SHP77 (cell line): ENCODE measurements at regions not wholly inside any gene's neighbourhood (a gene's known extent, or its start where the extent isn't known, plus 50 kb on each side); places are given as distances from the start of the nearest gene placed in this dataset.

Experiments used
- DNase-seq, 2 experiments: peaks; one replicate each; lab custom pipeline; 2025; lab: John Stamatoyannopoulos, UW

GRCh38 chr10:106467506-106467905, 697.0 kb downstream of the SORCS1 start:
- no peak for DNase-seq

GRCh38 chr10:106457522-106457921, 707.0 kb downstream of the SORCS1 start:
- DNase-seq = no peak

GRCh38 chr10:106454233-106454632, 710.3 kb downstream of the SORCS1 start:
- no peak for DNase-seq

- no peak for DNase-seq
These were observed 713.5 kb downstream of the SORCS1 start for GRCh38 chr10:106450966-106451365.

- DNase-seq = no peak
These were observed 717.6 kb downstream of the SORCS1 start for GRCh38 chr10:106446920-106447319.

- DNase-seq = no peak
These were observed 722.3 kb downstream of the SORCS1 start for GRCh38 chr10:106442223-106442622.

GRCh38 chr10:106440767-106441166, 723.7 kb downstream of the SORCS1 start:
- no peak for DNase-seq

- no peak for DNase-seq
These were observed 724.2 kb downstream of the SORCS1 start for GRCh38 chr10:106440355-106440754.

- DNase-seq = no peak
These were observed 725.1 kb downstream of the SORCS1 start for GRCh38 chr10:106439366-106439765.

- DNase-seq = no peak
These were observed 726.1 kb downstream of the SORCS1 start for GRCh38 chr10:106438386-106438785.

- DNase-seq = no peak
These were observed 728.3 kb downstream of the SORCS1 start for GRCh38 chr10:106436123-106436715.

GRCh38 chr10:106435081-106435480, 729.4 kb downstream of the SORCS1 start:
- DNase-seq = no peak

GRCh38 chr10:106424981-106425380, 739.5 kb downstream of the SORCS1 start:
- DNase-seq = no peak

- DNase-seq = no peak
These were observed 740.5 kb downstream of the SORCS1 start for GRCh38 chr10:106424054-106424453.

GRCh38 chr10:106410331-106410730, 754.2 kb downstream of the SORCS1 start:
- no peak for DNase-seq

GRCh38 chr10:106405141-106405540, 759.4 kb downstream of the SORCS1 start:
- no peak for DNase-seq

- no peak for DNase-seq
These were observed 762.0 kb downstream of the SORCS1 start for GRCh38 chr10:106402458-106402857.

- no peak for DNase-seq
These were observed 762.5 kb downstream of the SORCS1 start for GRCh38 chr10:106401967-106402366.

- no peak for DNase-seq
These were observed 763.3 kb downstream of the SORCS1 start for GRCh38 chr10:106401161-106401560.

- DNase-seq = no peak
These were observed 765.4 kb downstream of the SORCS1 start for GRCh38 chr10:106399112-106399511.

- DNase-seq = no peak
These were observed 768.3 kb downstream of the SORCS1 start for GRCh38 chr10:106396192-106396591.

- no peak for DNase-seq
These were observed 769.3 kb downstream of the SORCS1 start for GRCh38 chr10:106395041-106395749.

- DNase-seq = no peak
These were observed 771.7 kb downstream of the SORCS1 start for GRCh38 chr10:106392778-106393177.

- DNase-seq = no peak
These were observed 777.4 kb downstream of the SORCS1 start for GRCh38 chr10:106387063-106387462.
